ENCODE measurements at regions not wholly inside any gene's neighbourhood (a gene's known extent, or its start where the extent isn't known, plus 50 kb on each side); places are given as distances from the start of the nearest gene placed in this dataset.

DNA sequence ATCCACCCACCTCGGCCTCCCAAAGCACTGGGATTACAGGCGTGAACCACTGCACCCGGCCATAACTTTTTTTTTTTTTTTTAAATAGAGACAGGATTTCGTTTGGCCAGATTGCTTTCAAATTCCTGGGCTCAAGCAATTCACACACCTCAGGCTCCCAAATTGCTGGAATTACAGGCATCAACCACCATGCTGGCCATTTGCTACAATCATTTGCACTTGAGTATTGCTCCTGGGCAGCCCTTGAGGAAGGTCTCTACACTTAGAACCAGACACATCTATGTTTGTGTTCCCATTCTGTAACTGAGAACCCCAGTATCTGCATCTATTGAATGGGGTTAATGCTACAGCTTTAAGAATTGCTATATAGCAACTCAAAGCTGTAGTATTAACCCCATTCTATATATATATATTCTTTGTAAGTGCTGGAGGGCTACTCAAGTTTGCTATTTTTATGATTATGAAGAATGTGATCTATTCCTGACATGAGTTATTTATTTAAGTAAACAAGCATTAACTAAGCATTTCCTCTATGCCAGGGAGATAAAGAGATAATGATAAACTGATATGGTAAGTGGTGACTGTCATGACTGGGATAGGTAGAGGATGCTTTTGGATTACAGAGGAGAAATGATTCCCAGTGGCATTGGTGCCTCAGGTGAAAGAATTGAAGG is 496.5 kb upstream of the TNC start:
- Histone ChIP-seq H3K4me1 (no peaks in the 10 kb centered on the region), H3K9me3 (no peaks in the 10 kb centered on the region), H3K4me3 (no peak overlapping the region), H3K36me3 (no peaks in the 10 kb centered on the region), H3K27me3 (no peaks in the 10 kb centered on the region), H3K27ac (no peak overlapping the region)
- intact Hi-C loops (cut with DNase I) = no loop called here
- ATAC-seq (no peak), DNase-seq (no peak)
- TF ChIP-seq, protein P1, sequence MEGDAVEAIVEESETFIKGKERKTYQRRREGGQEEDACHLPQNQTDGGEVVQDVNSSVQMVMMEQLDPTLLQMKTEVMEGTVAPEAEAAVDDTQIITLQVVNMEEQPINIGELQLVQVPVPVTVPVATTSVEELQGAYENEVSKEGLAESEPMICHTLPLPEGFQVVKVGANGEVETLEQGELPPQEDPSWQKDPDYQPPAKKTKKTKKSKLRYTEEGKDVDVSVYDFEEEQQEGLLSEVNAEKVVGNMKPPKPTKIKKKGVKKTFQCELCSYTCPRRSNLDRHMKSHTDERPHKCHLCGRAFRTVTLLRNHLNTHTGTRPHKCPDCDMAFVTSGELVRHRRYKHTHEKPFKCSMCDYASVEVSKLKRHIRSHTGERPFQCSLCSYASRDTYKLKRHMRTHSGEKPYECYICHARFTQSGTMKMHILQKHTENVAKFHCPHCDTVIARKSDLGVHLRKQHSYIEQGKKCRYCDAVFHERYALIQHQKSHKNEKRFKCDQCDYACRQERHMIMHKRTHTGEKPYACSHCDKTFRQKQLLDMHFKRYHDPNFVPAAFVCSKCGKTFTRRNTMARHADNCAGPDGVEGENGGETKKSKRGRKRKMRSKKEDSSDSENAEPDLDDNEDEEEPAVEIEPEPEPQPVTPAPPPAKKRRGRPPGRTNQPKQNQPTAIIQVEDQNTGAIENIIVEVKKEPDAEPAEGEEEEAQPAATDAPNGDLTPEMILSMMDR (IDR thresholded peaks at IDR 0.05) = no peak

DNA sequence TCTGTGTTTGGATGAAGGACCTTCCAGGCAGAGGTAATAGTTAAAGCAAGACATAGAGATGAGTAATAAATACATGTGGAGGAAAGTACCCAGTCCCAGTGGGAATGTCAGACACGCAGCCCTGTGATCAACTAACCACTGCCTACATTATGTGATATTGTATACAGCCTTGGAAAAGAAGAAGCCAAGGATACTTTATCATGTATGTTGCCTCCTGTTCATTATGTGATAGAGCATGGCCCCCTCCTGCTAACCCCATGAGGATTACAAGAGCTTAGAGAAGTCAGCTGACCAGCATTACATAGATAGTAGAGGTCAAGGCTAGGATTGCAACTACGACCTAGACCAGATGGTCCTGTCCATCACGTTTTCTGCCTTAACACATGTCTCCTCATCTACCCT is 497.0 kb upstream of the TNC start:
- no peak overlapping the region for H3K27ac ChIP-seq
- TF ChIP-seq, protein P1 (IDR thresholded peaks at IDR 0.05) = no peak
- no peak for DNase-seq
- H3K27me3 ChIP-seq = no peaks in the 10 kb centered on the region
- H3K4me3 ChIP-seq = no peak overlapping the region
- no peaks in the 10 kb centered on the region for H3K9me3 ChIP-seq
- intact Hi-C loops (cut with DNase I) = no loop called here
- H3K36me3 ChIP-seq = no peaks in the 10 kb centered on the region
- ATAC-seq = no peak
- H3K4me1 ChIP-seq = no peaks in the 10 kb centered on the region

DNA sequence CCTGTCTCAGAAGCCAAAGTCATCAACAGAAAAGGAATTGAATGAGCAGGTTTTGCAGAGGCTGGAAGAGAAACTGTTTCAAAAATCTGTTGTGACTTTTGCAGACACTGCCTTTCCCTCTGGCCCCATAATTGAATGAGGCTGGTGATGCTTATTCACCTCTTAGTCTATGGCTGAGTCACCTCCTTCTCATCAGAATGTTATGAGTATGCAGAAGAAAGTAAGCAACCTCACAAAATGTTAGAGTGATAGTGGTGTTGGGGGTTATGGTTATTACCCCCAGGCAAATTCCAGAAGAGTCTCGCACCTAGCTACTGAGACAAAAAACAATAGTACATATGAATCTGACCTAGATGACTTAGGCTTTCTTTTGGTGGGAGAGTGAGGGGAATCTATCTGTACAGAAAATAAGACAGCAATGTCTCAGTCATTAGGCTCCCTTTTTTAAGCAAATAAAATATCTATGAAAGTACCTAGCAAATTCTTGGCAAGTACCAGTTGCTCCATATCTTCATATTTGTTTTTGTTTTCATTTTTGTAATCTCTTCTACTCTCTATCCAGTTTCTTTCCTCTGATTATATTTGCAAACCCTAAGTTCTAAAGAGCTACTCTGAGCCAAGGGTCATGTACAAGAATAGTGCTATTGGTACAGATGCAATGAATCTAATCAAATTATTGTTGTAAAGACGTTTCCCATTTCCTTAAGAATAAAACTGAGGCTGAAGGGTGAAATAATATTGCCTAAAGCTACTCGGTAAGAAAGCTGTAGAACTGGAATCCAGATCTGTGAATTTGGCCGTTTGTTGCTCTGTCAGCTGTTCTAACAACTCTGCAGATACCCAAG is 498.1 kb upstream of the TNC start:
- Histone ChIP-seq H3K4me1 (no peaks in the 10 kb centered on the region), H3K9me3 (no peaks in the 10 kb centered on the region), H3K4me3 (no peak overlapping the region), H3K36me3 (no peaks in the 10 kb centered on the region), H3K27ac (no peak overlapping the region), H3K27me3 (no peaks in the 10 kb centered on the region)
- intact Hi-C loops (cut with DNase I) = no loop called here
- no peak for DNase-seq
- TF ChIP-seq, protein P1 (IDR thresholded peaks at IDR 0.05) = no peak
- no peak for ATAC-seq

DNA sequence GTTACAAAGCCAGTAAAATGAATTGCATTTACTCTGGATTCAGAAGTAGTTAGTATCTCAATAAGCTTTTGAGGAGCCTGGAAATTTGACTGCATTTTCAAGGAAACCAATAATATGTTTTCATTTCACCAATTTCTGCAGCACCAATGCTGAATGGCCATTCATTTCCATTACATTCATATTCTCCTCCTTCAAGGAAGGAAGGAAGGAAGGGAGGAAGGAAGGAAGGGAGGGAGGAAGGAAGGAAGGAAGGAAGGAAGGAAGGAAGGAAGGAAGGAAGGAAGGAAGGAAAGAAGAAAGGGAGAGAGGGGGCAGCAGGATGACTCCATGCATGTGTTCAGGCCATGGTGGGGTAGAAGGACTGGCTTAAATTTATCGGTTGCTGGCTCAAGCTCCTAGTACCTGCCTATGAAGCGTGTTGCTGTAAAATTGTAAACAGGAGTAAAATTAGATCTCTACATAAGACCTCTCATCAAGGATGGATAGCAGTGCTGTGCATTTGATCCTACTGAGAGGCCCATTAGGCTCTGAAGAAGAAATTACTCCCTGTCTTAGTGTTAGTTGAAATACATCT is 498.8 kb upstream of the TNC start:
- no peaks in the 10 kb centered on the region for H3K36me3 ChIP-seq
- H3K27me3 ChIP-seq = no peaks in the 10 kb centered on the region
- H3K4me3 ChIP-seq = no peak overlapping the region
- TF ChIP-seq, protein P1 (IDR thresholded peaks at IDR 0.05) = no peak
- no peaks in the 10 kb centered on the region for H3K4me1 ChIP-seq
- intact Hi-C loops (cut with DNase I) = no loop called here
- no peaks in the 10 kb centered on the region for H3K9me3 ChIP-seq
- H3K27ac ChIP-seq = no peak overlapping the region
- DNase-seq (no peak), ATAC-seq (no peak)

DNA sequence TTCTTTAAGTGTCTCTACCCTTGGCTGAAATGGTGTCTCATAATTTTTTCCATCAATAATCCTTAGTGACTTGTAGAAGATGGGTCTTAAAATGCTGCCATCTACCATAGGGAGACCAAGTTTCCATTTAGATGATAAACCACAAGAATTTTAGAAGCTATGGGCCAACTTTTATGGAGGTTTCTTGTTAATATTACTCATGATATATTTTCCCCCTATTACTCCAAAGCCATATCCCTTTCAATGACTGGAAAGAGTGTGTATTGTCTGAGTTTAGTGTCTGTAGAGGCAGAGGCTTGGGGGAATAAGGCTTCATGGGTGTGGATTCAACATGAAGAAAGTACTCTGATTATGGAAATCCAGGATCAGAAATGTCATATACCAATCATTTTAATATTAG is 507.3 kb upstream of the TNC start:
- intact Hi-C loops (cut with DNase I) = no loop called here
- H3K27me3 ChIP-seq = no peaks in the 10 kb centered on the region
- H3K9me3 ChIP-seq = no peaks in the 10 kb centered on the region
- TF ChIP-seq, protein P1 (IDR thresholded peaks at IDR 0.05) = no peak
- no peak overlapping the region for H3K27ac ChIP-seq
- no peaks in the 10 kb centered on the region for H3K36me3 ChIP-seq
- ATAC-seq (no peak), DNase-seq (no peak)
- H3K4me3 ChIP-seq = no peak overlapping the region
- no peaks in the 10 kb centered on the region for H3K4me1 ChIP-seq

Measured in upper lobe of right lung (tissue), 1 donor.